ENCODE measurements at regions not wholly inside any gene's neighbourhood (a gene's known extent, or its start where the extent isn't known, plus 50 kb on each side); places are given as distances from the start of the nearest gene placed in this dataset.

GRCh38 chr2:126802774-126803433, 95.8 kb upstream of the TEX51 start:
- TF ChIP-seq CTCF (conservative IDR thresholded peaks at IDR 0.05 in 1 of 2, IDR thresholded peaks at IDR 0.05 in 1 of 2; ENCODE audit: low read depth in 1 of 2, low read length in 2 of 2) (no peak), EZH2 (IDR thresholded peaks at IDR 0.05; ENCODE audit: low read length, missing control alignments) (no peak)
